ENCODE measurements at regions not wholly inside any gene's neighbourhood (a gene's known extent, or its start where the extent isn't known, plus 50 kb on each side); places are given as distances from the start of the nearest gene placed in this dataset.

DNA sequence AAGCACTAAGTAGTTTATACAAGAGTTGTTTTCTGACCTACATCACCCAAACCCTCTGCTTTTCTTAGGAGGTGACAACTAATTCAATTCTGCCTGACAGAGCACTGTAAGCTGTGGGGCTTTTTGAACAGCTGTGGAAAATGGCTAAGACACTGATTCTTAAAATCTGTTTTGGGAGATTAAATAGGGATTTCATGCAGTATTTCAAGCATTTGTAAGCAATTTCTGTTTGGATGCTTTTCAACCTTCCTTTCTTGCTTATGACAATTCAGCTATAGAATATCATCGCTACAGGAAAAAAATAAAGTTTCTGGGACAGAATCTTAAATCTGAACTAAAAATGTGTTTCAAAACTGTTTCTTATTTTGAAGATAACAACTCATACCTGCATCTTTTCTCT is 459.5 kb downstream of the RAPGEF2 start:
- ChIA-PET POLR2A (no interaction called here), CTCF (no interaction called here)
- Histone ChIP-seq H4K20me1 (ENCODE audit: control insufficient read depth, insufficient read depth, low read length, poor library complexity, severe bottlenecking) (no peaks in the 10 kb centered on the region), H3K36me3 (replicated peaks in 1 of 2; ENCODE audit: control extremely low read depth in 1 of 2, control insufficient read depth in 1 of 2, extremely low read depth in 1 of 2, insufficient read depth in 2 of 2, low read length in 1 of 2) (no peaks in the 10 kb centered on the region), H2AFZ (ENCODE audit: insufficient read depth, low read depth, low read length, poor library complexity, severe bottlenecking) (no peak overlapping the region), H3K27ac (ENCODE audit: low read length in 2 of 2) (no peak overlapping the region), H3K4me2 (replicated peaks; ENCODE audit: low read depth, low read length, poor library complexity, severe bottlenecking) (no peak overlapping the region), H3K4me1 (ENCODE audit: control insufficient read depth in 2 of 2, insufficient read depth in 2 of 2, low read length in 2 of 2) (no peaks in the 10 kb centered on the region), H3K27me3 (replicated peaks in 1 of 4; ENCODE audit: control extremely low read depth in 1 of 4, control insufficient read depth in 3 of 4, insufficient read depth in 4 of 4, low read length in 3 of 4) (no peaks in the 10 kb centered on the region), H3K9ac (ENCODE audit: low read length) (no peak overlapping the region), H3K9me3 (ENCODE audit: control extremely low read depth in 1 of 3, control insufficient read depth in 2 of 3, insufficient read depth in 1 of 3, low read length in 2 of 3) (peaks cover 0 to 5% (median 2%) of the 10 kb centered on the region in 3 donors), H3K79me2 (ENCODE audit: control insufficient read depth, insufficient read depth, low read length) (no peaks in the 10 kb centered on the region), H3K4me3 (ENCODE audit: control extremely low read depth in 1 of 5, extremely low read depth in 1 of 5, insufficient read depth in 1 of 5, low read depth in 2 of 5, low read length in 4 of 5) (no peak overlapping the region)
- DNase-seq (no peak), ATAC-seq (ENCODE audit: low read depth) (no peak)
- WGBS (ENCODE audit: insufficient coverage) = no CpG with 5 or more reads among the region's 1 CpG
- Mint-ChIP-seq H3K4me1 (no peaks in the 10 kb centered on the region), H3K4me3 (no peak overlapping the region), H3K27ac (no peak overlapping the region), H3K27me3 (no peaks in the 10 kb centered on the region), H3K9me3 (ENCODE audit: insufficient read depth) (peaks cover under 1% of the 10 kb centered on the region)
- intact Hi-C loops (cut with micrococcal nuclease) = no loop called here
- TF ChIP-seq EZH2 (IDR thresholded peaks at IDR 0.05; ENCODE audit: borderline replicate concordance, insufficient read depth, low read depth, low read length, poor library complexity, severe bottlenecking) = no peak
- TF ChIP-seq, protein P1, sequence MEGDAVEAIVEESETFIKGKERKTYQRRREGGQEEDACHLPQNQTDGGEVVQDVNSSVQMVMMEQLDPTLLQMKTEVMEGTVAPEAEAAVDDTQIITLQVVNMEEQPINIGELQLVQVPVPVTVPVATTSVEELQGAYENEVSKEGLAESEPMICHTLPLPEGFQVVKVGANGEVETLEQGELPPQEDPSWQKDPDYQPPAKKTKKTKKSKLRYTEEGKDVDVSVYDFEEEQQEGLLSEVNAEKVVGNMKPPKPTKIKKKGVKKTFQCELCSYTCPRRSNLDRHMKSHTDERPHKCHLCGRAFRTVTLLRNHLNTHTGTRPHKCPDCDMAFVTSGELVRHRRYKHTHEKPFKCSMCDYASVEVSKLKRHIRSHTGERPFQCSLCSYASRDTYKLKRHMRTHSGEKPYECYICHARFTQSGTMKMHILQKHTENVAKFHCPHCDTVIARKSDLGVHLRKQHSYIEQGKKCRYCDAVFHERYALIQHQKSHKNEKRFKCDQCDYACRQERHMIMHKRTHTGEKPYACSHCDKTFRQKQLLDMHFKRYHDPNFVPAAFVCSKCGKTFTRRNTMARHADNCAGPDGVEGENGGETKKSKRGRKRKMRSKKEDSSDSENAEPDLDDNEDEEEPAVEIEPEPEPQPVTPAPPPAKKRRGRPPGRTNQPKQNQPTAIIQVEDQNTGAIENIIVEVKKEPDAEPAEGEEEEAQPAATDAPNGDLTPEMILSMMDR (IDR thresholded peaks at IDR 0.05) = no peak

DNA sequence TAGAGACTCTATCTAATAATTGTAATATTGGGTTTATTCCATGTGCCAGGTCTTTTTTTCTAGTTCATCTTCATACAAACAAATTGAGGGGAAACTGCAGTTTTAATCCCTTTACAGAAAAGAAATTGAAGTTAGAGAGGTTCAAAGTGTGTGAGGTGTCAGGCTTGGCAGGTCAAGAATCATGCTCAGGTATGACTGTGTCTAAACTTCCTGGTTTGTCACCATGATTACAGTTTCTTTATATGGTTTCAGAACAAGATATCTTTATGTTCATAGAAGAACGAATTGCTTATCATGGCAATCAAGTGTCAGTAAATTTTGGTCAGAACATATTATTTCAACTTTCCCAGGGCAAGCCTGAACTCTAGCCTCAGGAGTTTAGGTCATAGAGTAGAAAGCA is 460.4 kb downstream of the RAPGEF2 start:
- no peak overlapping the region for H3K27ac ChIP-seq (ENCODE audit: low read length in 2 of 2)
- Mint-ChIP-seq H3K27me3 (no peaks in the 10 kb centered on the region), H3K4me1 (no peaks in the 10 kb centered on the region), H3K9me3 (ENCODE audit: insufficient read depth) (peaks cover 4% of the 10 kb centered on the region), H3K27ac (no peak overlapping the region), H3K4me3 (no peak overlapping the region)
- intact Hi-C loops (cut with micrococcal nuclease) = no loop called here
- ChIA-PET POLR2A (no interaction called here), CTCF (no interaction called here)
- TF ChIP-seq EZH2 (IDR thresholded peaks at IDR 0.05; ENCODE audit: borderline replicate concordance, insufficient read depth, low read depth, low read length, poor library complexity, severe bottlenecking) = no peak
- TF ChIP-seq, protein P1 (IDR thresholded peaks at IDR 0.05) = no peak
- no peaks in the 10 kb centered on the region for H3K79me2 ChIP-seq (ENCODE audit: control insufficient read depth, insufficient read depth, low read length)
- no peak overlapping the region for H3K4me2 ChIP-seq (replicated peaks; ENCODE audit: low read depth, low read length, poor library complexity, severe bottlenecking)
- peaks cover 0 to 5% (median 2%) of the 10 kb centered on the region in 3 donors for H3K9me3 ChIP-seq (ENCODE audit: control extremely low read depth in 1 of 3, control insufficient read depth in 2 of 3, insufficient read depth in 1 of 3, low read length in 2 of 3)
- no peak overlapping the region for H3K4me3 ChIP-seq (ENCODE audit: control extremely low read depth in 1 of 5, extremely low read depth in 1 of 5, insufficient read depth in 1 of 5, low read depth in 2 of 5, low read length in 4 of 5)
- H3K4me1 ChIP-seq (ENCODE audit: control insufficient read depth in 2 of 2, insufficient read depth in 2 of 2, low read length in 2 of 2) = no peaks in the 10 kb centered on the region
- H4K20me1 ChIP-seq (ENCODE audit: control insufficient read depth, insufficient read depth, low read length, poor library complexity, severe bottlenecking) = no peaks in the 10 kb centered on the region
- no peak overlapping the region for H2AFZ ChIP-seq (ENCODE audit: insufficient read depth, low read depth, low read length, poor library complexity, severe bottlenecking)
- WGBS (ENCODE audit: insufficient coverage) = no CpG with 5 or more reads among the region's 1 CpG
- no peak overlapping the region for H3K9ac ChIP-seq (ENCODE audit: low read length)
- H3K27me3 ChIP-seq (replicated peaks in 1 of 4; ENCODE audit: control extremely low read depth in 1 of 4, control insufficient read depth in 3 of 4, insufficient read depth in 4 of 4, low read length in 3 of 4) = no peaks in the 10 kb centered on the region
- no peak for ATAC-seq (ENCODE audit: low read depth)
- DNase-seq = no peak
- H3K36me3 ChIP-seq (replicated peaks in 1 of 2; ENCODE audit: control extremely low read depth in 1 of 2, control insufficient read depth in 1 of 2, extremely low read depth in 1 of 2, insufficient read depth in 2 of 2, low read length in 1 of 2) = no peaks in the 10 kb centered on the region

All from B cell (primary cell).